Putamen (tissue), 1 donor: ENCODE measurements at regions not wholly inside any gene's neighbourhood (a gene's known extent, or its start where the extent isn't known, plus 50 kb on each side); places are given as distances from the start of the nearest gene placed in this dataset.
A peak's percentile ranks its signal among the peaks of the same experiment; 100 is the strongest.
"Not testable (repeated sequence)": the region's sequence is repeated elsewhere in the genome, so short reads cannot be mapped to it uniquely, and the experiment has no call there.

Source experiments
- DNase-seq: peaks from one replicate; pipeline ENCODE4 v3.0.0-alpha.2; 2016; ENCODE audit warnings: low spot score

DNA sequence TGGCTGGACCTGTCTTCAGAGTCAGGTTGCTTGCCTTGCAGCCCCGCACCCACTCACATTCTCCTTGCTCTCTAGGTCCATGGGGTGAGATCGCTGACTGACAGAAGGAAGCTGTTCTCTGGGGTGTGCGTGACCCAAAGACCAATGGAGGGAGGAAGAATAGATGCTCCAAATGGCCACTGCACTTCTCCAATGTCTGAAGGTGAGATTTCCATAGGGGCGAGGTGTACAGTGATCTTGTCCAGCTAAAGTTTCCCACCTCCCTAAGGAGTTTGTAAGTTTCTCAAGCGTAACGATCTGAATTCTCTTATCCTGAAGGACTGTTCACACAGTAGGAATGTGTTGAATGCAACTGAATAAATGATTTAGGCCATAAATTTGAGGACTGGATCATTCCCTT lies 211.9 kb upstream of the IRF2BP2 start:
- no peak for DNase-seq

GRCh38 chr1:234820597-234820996 lies 210.6 kb upstream of the IRF2BP2 start:
- DNase-seq, result no peak

GRCh38 chr1:234819845-234820244 lies 209.9 kb upstream of the IRF2BP2 start:
- not testable (repeated sequence) for DNase-seq

GRCh38 chr1:234818040-234818387 lies 208.0 kb upstream of the IRF2BP2 start:
- not testable (repeated sequence) for DNase-seq

GRCh38 chr1:234817313-234818039 lies 207.5 kb upstream of the IRF2BP2 start:
- not testable (repeated sequence) for DNase-seq

- DNase-seq, result not testable (repeated sequence)
Measured at GRCh38 chr1:234816864-234817263, 206.9 kb upstream of the IRF2BP2 start.

- peak; percentile 38 for DNase-seq
Measured at GRCh38 chr1:234816186-234816851, 206.3 kb upstream of the IRF2BP2 start.

GRCh38 chr1:234815295-234815815 lies 205.4 kb upstream of the IRF2BP2 start:
- not testable (repeated sequence) for DNase-seq

GRCh38 chr1:234814235-234814634 lies 204.3 kb upstream of the IRF2BP2 start:
- not testable (repeated sequence) for DNase-seq

DNA sequence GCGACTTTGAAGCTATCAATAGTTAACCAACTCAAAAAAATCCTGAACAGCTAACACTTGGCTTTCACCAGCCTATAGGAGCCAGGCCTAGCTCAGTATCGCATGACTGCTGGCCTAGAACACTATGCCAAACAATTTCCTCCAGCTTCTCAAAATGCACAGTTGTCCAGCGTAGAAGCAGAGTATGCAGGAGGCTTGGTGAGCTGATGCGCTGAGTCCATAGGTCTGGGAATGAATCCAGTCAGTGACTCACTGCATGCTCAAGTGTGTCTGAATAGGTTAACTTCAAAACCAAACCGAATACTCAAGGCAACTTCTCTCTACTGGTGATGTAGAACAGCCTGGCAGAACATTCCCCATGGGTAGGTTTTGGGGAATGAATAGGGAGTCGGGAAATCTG lies 201.8 kb upstream of the IRF2BP2 start:
- not testable (repeated sequence) for DNase-seq

DNA sequence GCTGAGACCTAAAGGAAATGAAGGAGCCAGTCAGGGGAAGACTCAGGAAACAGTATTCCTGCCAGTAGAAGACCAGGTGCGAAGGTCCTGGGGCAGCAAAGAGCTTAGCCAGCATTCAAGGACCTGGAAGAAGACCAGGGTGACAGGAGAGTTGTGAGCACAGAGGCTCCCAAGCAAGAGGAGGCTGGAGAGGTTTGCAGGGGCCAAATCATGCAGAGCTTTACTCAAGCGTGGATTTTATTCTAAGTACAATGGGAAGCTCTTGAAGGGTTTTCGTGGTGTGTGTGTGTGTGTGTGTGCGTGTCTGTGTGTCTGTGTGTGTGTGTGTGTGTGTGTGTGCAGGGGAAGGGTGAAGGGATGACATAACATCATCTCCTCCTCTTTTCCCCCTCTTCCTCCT lies 200.7 kb upstream of the IRF2BP2 start:
- DNase-seq, result not testable (repeated sequence)

GRCh38 chr1:234809854-234810245 lies 199.9 kb upstream of the IRF2BP2 start:
- not testable (repeated sequence) for DNase-seq

DNA sequence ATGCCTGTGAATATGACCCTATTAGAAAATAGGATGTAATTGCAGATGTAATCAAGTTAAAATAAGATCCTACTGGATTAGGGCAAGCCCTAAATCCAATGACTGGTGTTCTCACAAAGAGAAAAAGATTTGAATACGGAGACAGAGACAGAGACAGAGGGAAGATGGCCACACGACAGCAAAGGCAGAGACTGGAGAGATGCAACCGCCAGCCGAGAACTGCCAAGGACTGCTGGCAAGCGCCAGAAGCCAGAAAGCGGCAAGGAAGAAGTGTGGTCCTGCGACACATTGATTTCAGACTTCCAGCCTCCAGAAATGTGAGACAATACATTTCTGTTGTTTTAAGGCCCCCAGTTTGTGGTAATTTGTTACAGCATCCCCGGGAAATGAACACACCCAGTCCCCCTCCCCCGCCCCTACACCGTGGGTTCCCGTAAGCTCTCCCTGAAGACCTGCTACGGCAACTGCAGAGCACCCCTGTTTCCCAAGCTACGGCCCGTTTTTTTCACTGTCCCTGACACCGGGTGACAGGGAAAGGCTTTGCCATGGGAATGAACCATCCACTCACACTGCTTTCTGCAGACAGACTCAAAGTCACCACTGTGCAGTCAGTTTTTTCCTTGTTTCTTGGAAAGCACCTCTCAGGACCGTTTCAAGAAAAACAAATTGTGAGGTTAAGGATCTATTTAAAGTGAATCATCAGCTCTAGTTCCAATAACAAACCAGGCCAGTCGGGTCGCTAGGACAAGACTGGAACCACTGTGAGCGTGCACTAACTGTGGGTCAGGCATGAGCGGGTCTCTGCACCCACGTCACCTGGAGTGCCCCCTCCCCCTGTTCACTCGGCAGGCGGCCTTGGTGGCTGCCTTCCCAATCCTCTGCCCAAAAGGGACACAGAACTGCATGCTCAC lies 199.2 kb upstream of the IRF2BP2 start:
- DNase-seq, result not testable (repeated sequence)

DNA sequence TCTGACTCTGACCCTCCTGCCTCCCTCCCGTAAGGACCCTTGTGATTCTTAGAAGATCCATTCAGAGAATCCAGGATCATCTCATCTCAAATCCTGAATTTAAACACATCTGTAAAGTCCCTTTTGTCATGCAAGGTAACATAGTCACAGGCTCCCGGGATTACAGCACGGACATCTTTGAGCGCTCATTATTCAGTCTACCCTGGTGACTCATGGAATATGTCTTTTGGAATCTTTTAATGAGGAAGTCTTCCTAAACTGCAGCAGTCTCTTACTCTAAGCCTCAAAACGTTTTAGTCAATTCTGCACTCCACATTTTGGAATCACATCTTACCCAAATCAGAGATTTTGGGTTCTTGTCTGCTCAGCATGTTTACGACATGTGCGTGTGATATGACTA lies 198.5 kb upstream of the IRF2BP2 start:
- DNase-seq, result not testable (repeated sequence)

- DNase-seq, result not testable (repeated sequence)
Measured at GRCh38 chr1:234807705-234808104, 197.7 kb upstream of the IRF2BP2 start.

DNA sequence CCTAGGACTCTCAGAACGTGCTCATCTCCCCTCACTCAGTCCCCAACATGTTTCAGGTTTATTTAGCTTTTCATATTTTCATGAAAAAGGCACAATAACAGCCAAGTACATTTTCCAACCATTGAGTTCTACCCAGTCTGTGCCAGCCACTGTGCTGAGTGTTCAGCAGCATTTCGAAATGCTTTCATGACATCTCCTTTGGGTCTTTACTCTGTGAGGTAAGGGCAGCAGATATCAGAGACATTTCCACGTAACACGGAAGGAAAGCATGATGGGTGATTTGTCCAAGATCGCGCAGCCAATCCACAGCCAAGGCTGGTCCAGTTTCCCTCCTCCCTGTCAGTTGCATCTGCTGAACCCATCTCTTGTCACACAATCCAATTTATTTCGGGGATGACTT lies 192.6 kb upstream of the IRF2BP2 start:
- not testable (repeated sequence) for DNase-seq

- not testable (repeated sequence) for DNase-seq
Measured at GRCh38 chr1:234801636-234802035, 191.7 kb upstream of the IRF2BP2 start.

- DNase-seq, result not testable (repeated sequence)
Measured at GRCh38 chr1:234801147-234801546, 191.2 kb upstream of the IRF2BP2 start.

DNA sequence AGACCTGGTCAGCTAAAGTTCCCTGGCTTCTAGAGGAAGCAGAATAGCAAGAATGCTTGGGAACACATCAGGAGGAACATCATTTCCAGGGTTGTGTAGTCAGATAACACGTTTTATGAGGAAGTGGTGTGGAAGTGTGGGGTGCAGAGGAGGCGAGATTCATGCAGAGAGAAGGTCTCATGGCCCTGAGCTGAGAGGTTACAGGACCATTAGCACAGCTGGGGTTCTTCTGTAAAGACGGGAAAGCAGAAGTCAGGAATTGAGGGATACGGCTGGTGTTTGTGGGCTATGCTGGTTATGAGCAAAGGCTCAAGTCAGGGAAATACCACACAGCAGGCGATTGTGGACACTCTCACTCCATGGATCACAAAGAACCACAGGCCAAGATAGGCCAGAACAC lies 190.6 kb upstream of the IRF2BP2 start:
- DNase-seq, result not testable (repeated sequence)

- DNase-seq, result not testable (repeated sequence)
Measured at GRCh38 chr1:234799021-234799689, 189.2 kb upstream of the IRF2BP2 start.

- not testable (repeated sequence) for DNase-seq
Measured at GRCh38 chr1:234797216-234797615, 187.2 kb upstream of the IRF2BP2 start.

GRCh38 chr1:234796438-234796792 lies 186.4 kb upstream of the IRF2BP2 start:
- DNase-seq, result not testable (repeated sequence)
